ENCODE measurements at regions not wholly inside any gene's neighbourhood (a gene's known extent, or its start where the extent isn't known, plus 50 kb on each side); places are given as distances from the start of the nearest gene placed in this dataset.

GRCh38 chr18:28459587-28459986 is 282.7 kb upstream of the CDH2 start:
- WGBS, 2 experiments (ENCODE audit: extremely low coverage in 1 of 2, insufficient coverage in 1 of 2, insufficient read length in 1 of 2, insufficient replicate concordance in 2 of 2, low coverage in 1 of 2, low lambda C conversion rate in 2 of 2, missing lambda C conversion rate in 1 of 2) = 83% methylated on average over 2 of the region's 2 CpGs; no CpG with 5 or more reads in 1 of the 2 experiments
- Histone ChIP-seq H3K4me2 (ENCODE audit: insufficient read depth in 1 of 2, low read depth in 2 of 2, low read length in 2 of 2) (no peak overlapping the region), H2BK120ac (replicated peaks; ENCODE audit: low read depth, low read length) (no peak overlapping the region), H2BK12ac (ENCODE audit: low read depth, low read length) (no peak overlapping the region), H2BK15ac (ENCODE audit: low read length) (no peak overlapping the region), H4K20me1 (replicated peaks in 1 of 2; ENCODE audit: control insufficient read depth in 1 of 2, insufficient read depth in 2 of 2, low read length in 2 of 2) (no peaks in the 10 kb centered on the region), H2BK5ac (ENCODE audit: low read depth, low read length) (no peak overlapping the region), H3K18ac (ENCODE audit: extremely low read depth, low read length) (no peak overlapping the region), H3K36me3 (ENCODE audit: control insufficient read depth in 2 of 4, insufficient read depth in 4 of 4, low read length in 3 of 4) (no peaks in the 10 kb centered on the region), H3K23ac (ENCODE audit: insufficient read length) (no peak overlapping the region), H2AFZ (ENCODE audit: low read length) (no peak overlapping the region), H3K23me2 (ENCODE audit: low read depth, low read length) (no peaks in the 10 kb centered on the region), H3K56ac (replicated peaks; ENCODE audit: insufficient read length, low read depth, low read length) (no peak overlapping the region), H3K79me1 (ENCODE audit: low read depth, low read length) (no peaks in the 10 kb centered on the region), H3K27ac (ENCODE audit: low read depth, low read length) (no peak overlapping the region), H4K5ac (ENCODE audit: insufficient read length, low read depth, low read length) (no peak overlapping the region), H3K4ac (replicated peaks; ENCODE audit: insufficient read length, low read depth, low read length) (no peak overlapping the region), H3K9ac (replicated peaks in 1 of 4; ENCODE audit: extremely low read depth in 1 of 4, low read depth in 3 of 4, low read length in 3 of 4) (no peak overlapping the region), H3K14ac (ENCODE audit: insufficient read length) (no peak overlapping the region), H4K8ac (ENCODE audit: extremely low read depth, insufficient read depth, low read length) (no peak overlapping the region), H3K79me2 (ENCODE audit: control insufficient read depth in 1 of 2, insufficient read depth in 2 of 2, low read length in 2 of 2) (no peaks in the 10 kb centered on the region), H4K91ac (replicated peaks; ENCODE audit: insufficient read length, low read length) (no peak overlapping the region), H3K9me3 (ENCODE audit: insufficient read depth in 2 of 2, low read depth in 1 of 2, low read length in 1 of 2) (no peaks in the 10 kb centered on the region), H3K4me1 (replicated peaks in 1 of 4; ENCODE audit: control insufficient read depth in 3 of 4, insufficient read depth in 4 of 4, low read length in 3 of 4) (no peaks in the 10 kb centered on the region), H2BK20ac (ENCODE audit: low read length) (no peak overlapping the region), H2AK5ac (ENCODE audit: low read depth, low read length) (no peak overlapping the region), H3K27me3 (replicated peaks in 1 of 4; ENCODE audit: control insufficient read depth in 3 of 4, extremely low read depth in 1 of 4, insufficient read depth in 3 of 4, low read length in 3 of 4) (no peaks in the 10 kb centered on the region), H3K4me3 (ENCODE audit: extremely low read depth in 1 of 4, insufficient read depth in 2 of 4, low read depth in 3 of 4, low read length in 4 of 4) (no peak overlapping the region)
- DNase-seq (ENCODE audit: low read depth in 1 of 2, low spot score in 2 of 2) (no peak), FAIRE-seq (no peak)
- CTCF ChIA-PET (ENCODE audit: partially characterized antibody) = no interaction called here
- TF ChIP-seq CHD1 (IDR thresholded peaks at IDR 0.05; ENCODE audit: low read depth, low read length) = no peak
- TF ChIP-seq SAP30 (IDR thresholded peaks at IDR 0.05; ENCODE audit: insufficient read depth, insufficient replicate concordance, low read length) = no peak
- peak; percentile 51; the same call in 1 of the 2 replicates for TF ChIP-seq CEBPB (IDR thresholded peaks at IDR 0.05; ENCODE audit: low read depth, low read length)
- POLR2A ChIA-PET (ENCODE audit: partially characterized antibody) = no interaction called here
